HG03378 (cell line): ENCODE measurements at regions not wholly inside any gene's neighbourhood (a gene's known extent, or its start where the extent isn't known, plus 50 kb on each side); places are given as distances from the start of the nearest gene placed in this dataset.

ENCODE experiments used
- ATAC-seq: cut with Tn5 transposase; IDR thresholded peaks from one replicate; pipeline ENCODE4 v1.9.1; 2021; ENCODE audit warnings: mild to moderate bottlenecking, moderate library complexity; ENCODE audit not compliant: unreplicated experiment

DNA sequence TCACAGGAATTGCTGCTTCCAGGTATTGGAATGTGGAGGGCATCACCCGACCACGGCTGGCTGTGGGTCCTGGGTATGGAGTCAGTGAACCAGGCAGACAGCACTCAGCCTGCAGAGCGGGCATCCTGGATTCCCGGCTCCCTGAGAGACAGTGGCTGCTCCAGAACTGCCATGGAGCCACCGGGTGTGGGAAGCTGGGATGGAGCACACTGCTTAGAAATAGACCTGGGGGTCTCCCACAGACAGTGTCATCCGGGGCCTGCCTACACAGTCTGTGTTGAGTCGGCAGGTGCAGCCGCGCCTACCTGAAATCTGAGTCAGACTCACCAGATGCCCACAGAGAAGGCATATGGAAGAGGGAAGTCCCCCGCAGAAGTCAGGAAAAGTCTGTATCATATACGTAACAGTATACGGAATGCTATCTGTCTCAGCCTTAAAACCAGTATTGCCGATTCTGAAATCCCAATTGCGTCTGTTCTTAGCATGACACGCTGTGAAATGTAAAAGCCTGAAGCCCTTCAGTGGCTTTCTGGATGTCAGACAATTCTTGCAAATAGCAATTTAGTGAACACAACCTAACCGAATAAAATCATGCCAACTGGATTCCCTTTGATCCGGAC, 509.7 kb upstream of the MYT1L start:
- no peak for ATAC-seq

DNA sequence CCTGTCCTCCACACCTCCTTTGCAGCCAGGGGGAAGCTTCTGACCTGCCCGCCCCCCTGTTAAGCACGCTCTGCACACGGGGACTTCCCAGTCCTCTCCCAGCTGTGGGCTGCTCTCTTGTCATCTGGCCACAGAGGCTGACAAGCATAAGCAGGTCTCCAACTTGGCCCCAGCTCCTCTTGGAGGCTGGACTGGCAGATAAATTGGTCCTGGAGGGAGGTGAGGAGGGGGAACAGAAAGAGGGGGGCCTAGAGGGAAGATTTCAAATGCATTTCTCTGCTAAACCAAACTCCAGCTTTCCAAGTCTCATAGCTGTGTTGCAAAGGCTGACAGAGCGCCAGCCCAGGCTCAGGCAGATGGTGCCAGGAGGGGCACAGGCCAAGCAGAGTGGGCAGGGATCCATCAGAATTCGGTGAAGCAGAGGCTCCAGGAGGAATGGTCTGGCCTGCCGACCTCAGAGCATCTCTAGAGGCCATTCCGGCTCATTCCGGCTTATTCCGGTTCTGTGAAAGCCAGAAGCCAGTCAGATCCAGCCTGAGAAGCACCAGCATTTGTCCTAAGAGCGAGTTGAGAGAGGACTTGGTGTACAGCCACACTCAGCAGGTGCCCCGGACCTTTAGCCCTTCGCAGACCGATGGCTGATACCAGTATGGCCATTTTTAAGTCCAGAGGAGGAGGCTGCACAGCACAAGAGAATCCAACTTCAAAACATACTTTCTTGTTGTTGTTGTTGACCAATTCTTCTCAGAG, 508.9 kb upstream of the MYT1L start:
- no peak for ATAC-seq

DNA sequence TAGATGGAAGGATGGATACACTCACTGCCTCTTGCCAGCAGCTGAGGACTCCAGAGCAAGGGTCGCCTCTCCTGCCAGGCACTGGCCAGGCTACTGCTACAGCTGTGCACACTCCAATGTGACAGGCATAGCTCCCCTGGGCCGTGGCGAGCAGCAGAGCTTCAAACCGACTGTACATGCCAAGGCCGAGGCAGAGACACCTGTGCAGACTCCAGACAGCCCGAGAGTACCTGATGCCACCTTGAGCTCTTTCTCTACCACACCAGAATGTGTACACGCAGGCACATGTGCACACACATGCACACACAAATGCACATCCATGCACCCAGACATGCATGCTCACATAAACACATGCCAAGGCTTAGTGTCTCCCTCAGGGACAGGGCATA, 508.3 kb upstream of the MYT1L start:
- ATAC-seq: no peak

DNA sequence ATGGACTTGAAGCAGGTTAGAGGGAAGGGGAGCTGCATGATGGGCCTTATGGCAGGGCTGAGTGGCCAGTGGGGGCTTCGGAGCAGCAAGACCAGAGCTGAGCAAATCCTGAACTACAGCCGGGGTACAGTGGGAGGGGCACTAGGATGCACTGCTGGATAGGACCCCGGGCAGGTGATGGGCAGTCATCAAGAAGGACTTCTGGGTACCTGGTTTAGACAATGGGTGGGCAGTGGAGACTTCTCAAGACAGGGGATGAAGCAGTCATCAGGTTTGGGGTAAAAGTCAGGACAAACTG, 507.4 kb upstream of the MYT1L start:
- ATAC-seq: no peak

DNA sequence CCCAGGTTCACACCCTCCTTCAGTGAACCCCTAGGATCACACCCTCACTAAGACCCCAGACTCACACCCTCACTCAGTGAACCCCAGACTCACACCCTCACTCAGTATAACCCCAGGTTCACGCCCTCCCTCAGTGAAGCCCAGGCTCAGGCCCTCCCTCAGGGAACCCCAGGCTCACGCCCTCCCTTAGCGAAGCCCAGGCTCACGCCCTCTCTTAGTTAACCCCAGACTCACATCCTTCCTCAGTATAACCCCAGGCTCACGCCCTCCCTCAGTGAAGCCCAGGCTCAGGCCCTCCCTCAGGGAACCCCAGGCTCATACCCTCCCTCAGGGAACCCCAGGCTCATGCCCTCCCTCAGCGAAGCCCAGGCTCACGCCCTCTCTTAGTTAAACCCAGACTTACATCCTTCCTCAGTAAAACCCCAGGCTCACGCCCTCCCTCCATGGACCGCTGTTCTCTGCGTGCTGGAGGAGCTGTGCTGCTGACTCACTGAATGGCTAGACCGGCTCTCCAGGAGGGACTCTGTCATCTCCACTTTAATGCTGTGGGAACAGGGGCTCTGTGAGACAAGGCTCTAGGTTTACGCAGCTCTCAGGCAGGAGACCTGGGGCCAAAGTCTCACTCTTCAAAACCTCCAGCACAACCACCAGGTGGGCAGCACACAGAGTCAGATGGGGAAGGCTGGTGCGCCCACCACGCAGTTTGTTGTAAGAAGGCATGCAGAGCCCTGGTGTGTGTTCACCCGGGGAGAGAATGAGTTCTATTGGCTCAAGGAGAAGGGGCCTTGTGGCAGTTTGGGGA, 506.9 kb upstream of the MYT1L start:
- no peak for ATAC-seq

DNA sequence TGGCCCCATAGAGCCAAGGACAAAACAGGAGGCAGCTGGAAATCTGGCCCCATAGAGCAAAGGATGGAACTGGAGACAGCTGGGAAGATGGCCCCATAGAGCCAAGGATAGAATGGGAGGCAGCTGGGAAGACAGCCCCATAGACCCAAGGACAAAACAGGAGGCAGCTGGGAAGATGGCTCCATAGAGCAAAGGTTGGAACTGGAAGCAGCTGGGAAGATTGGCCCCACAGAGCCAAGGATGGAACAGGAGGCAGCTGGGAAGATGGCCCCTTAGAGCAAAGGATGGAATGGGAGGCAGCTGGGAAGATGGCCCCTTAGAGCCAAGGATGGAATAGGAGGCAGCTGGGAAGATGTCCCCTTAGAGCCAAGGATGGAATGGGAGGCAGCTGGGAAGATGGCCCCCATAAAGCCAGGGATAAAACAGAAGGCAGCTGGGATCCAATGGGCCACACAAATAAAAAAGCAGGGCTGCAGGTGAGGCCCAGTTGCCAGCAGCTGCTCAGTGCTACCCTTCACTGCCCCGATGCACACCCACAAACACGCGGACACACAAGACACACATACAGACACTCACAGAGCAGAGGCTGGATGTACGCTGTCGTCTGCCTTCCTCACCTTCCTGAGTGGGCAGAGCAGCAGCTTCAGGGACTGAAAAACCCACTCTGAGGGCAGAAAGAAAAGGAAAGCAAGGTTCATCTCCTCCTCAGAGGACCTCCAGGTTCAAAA, 505.4 kb upstream of the MYT1L start:
- ATAC-seq: no peak

DNA sequence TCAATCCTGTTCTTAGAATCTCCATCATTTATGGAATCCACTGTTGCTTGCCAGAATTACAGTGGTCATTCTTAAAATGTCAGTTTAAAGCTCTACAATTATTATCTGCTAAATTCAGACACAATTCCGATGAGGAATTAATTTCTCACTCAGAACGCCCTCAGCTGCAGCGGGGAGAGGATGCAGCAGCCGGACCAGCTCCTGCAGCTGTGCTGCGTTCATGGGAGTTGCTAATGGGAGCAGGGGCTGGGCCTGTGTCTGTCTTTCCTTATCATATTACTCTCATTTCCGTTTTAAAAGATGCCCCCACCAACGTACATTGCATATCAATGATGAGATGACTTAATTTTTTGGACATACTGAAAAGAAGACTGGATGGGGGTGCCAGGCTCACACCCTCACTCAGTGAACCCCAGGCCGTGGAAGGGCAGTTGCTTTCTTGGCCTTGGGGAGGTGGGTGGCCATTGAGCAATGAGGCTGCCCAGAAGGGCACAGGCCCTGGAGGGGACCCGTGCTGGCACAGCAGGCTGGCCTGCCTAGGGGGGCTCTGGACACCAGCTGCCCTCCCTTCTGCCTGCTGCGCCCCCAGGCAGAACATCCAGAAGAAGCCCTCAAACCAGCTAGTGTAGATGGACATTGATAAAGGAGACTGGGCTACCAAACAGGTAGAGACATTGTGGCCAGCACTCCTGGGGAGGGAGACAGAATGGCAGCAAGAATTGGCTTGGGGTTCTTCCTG, 503.6 kb upstream of the MYT1L start:
- ATAC-seq: no peak

DNA sequence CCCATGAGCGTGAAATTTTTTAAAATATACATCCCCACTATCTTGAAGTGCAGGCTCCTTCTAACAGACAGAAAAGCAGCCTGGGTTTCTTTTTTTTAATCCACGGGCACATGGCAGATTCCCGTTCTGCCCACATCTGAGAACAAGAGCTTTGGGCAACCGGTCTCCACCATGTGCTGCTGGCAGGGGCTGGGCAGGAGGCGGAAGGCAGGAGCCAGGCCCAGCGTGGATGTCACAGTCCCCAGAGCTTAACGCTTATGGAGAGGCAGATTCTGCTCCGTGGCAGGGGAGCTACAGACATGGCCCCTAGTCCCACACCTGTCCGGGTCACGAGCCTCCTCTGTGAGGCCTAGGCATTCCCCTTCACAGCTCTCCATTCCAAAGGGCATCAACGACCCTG, 503.0 kb upstream of the MYT1L start:
- no peak for ATAC-seq

DNA sequence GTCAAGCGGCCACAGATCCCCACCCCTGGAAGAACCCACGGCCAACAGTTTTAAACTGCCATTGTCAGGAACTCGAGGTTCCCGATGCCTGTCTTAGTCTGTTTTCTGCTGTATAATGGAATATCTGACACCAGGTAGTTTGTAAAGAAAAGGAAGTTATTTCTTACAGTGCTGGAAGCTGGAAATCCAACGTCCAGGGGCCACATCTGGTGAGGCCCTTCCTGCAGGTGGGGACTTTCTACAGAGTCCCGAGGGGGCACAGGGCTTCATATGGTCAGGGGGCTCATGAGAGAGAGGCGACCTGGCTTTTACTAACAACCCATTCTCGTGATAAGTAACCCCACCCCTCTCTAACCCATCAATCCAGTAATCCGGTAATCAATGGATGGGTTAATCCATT, 501.6 kb upstream of the MYT1L start:
- no peak for ATAC-seq

DNA sequence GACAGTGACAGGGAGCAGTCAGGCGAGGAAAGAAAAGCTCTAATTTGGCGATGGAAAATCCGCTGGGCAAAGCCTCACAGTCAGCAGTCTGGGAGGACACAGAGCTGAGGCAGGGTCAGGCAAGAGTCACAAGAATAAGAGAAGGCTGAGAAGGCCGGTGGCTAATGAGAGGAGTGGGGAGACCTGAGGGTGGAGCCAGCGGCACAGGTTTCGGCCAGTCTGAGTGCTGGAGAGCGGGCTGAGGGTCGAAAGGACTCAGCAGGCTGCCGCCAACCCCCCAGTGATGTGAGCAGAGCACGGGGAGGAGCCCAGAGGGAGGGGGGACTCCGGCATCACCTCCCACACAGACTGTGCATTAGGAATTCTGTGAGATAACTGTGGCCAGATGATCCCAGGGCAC, 500.6 kb upstream of the MYT1L start:
- ATAC-seq: no peak

DNA sequence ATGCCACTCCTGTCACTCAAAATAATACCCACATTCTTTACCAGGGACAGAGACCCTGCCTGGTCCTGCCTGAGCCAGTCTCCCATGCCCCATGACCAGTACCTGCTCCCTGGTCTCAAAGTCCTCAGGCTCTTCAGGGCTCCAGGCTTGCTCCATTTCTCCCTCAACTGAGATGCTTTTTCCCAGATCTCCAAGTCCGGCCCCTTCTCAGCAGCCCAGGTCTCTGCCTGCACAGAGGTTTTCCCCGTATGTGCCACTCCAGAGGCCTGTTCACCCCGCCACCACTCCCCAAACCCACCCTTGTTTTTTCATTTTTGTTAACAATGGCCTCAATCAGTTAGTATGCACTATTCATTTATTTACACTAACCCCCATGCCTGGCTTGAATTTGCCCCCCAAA, 499.5 kb upstream of the MYT1L start:
- ATAC-seq: no peak

DNA sequence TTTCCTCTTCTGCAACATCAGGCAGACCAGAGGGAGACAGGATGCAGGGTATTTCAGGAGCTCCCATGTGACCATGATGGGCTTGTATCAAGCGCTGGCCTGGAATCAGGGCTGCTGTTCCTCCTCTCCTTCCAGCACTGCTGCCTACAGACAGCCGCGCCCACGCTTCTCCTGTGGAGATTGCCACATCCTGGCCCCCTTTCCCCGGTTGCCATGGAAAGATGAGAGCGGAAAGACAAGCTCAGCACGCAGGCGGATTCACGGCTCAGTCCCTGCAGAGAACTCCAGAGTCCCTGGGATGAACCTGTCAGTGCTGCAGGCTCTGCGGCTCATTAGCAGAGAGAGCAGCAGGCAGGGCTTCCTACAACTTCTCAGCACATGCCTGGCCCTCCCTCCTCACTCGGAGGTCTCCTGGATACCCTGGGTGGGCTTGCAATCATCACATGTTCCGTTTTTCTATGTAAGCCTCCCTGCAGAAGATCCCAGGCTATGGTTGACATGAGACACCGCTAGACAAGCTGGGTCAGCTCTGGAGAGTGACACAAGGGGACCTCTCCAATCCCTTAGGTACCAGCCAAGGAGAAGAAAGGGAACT, 497.8 kb upstream of the MYT1L start:
- ATAC-seq: no peak

DNA sequence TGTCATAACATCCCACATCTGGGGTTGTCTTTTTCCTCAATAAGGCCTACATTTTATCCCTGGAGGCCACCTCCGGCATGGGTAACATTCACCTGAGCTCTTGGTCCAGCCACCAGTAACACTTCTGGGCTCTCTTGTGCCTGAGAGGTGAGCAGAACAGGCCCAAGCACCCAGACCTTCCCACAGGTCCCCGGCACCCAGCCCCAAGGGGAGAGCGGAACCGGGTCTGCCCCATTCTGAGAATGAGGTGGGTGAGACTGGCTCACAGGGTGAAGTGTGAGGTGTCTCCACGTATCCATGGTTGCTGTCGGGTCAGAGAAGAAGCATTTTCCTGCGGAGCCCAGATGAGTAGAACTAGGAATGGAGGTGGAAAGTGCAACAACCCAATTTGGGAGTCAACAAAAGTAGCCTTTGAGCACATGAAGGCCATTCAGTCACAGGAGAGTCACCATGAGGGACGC, 496.7 kb upstream of the MYT1L start:
- ATAC-seq: no peak

DNA sequence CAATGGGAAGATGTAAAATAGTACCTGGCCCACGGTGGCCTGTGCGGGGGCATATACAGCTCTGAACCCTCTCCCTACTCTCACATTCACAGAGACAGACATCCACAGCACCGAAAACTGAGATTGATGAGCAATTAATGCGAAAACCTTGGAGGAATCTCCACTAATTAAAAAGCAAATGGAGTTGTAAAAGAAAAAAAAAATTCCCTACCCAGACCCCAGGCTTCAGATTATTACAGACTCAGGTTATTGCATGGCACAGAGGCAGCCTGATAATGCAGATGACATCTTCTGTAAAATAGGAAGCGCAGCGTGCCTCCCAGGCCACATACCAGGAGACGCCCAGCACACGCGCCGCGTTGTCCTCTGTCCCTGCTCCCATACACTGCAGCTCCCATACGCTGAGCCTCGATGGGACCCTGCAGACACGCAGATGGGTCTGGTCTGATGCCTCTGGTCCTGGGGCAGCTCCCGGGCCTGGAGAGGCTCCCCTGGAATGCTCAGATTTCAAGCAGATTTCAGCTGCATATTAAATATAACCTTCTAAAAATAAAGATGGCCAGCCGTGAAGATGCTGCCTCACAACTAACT, 496.1 kb upstream of the MYT1L start:
- ATAC-seq: no peak

DNA sequence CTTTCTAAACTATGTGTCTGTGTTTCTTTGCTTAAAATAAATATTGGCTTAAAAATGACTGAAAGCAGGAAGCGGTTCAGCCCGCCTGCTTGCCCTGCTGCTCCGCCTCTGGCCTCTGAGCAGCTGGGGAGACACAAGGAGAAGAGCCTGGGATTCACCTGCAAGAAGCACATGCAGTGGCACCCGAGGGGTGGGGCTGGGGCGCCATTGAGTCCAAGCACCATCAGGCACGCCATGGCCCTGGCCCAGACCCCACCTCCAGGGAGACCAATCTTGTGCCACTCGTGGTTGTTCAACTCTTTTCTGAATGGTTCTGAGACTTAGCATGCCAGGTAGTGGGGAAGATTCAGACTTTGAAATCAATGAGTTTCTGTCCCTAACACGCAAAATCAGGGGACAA, 495.5 kb upstream of the MYT1L start:
- no peak for ATAC-seq

DNA sequence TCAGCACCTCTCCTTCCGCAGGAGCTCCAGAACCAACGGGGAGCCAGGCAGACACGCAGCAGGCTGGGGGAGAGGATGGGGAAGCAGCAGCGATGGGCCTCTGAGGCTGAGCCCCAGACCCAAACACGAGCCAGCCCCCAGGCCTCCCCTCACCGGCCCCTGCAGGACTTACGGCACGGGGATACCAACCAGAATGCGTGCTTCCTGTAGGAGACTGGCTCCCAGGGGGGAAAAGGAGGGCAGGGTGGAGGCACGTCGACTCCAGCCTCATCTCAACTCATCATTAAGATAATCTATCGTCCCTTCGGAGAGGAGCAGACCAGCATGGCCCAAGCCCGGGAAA, 495.1 kb upstream of the MYT1L start:
- ATAC-seq: no peak

DNA sequence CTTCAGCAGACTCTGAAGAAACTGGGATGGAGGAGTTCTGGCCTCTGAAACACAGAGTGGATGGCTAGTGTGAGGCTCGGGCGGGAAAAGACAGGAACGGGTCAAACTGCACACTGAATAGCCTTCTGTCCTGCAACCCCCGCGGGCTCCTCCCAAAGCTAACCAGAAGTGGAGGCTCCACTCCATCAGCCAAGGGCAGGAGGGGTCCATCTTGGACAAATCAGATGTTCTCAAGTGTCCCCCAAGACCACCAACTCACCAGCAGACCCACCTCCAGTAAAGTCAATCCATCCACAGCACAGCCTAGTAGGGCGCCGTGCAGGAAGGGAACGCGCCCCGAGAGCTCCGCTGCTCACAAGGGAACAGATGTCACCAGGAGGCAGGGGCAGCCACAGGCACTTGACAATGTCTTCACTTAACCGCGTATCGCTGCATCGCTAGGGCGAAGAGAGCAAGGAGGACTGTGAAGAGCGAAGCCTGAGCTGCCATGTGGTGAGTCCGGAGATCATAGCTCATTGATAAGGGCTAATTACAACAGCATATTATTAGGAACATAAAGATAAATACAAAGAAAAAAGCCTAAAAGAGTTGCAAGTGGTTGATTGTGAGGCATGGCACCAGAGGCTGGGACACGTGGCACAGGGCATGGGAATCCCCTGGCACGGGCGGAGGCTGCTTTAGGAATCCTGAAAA, 494.6 kb upstream of the MYT1L start:
- ATAC-seq: no peak

DNA sequence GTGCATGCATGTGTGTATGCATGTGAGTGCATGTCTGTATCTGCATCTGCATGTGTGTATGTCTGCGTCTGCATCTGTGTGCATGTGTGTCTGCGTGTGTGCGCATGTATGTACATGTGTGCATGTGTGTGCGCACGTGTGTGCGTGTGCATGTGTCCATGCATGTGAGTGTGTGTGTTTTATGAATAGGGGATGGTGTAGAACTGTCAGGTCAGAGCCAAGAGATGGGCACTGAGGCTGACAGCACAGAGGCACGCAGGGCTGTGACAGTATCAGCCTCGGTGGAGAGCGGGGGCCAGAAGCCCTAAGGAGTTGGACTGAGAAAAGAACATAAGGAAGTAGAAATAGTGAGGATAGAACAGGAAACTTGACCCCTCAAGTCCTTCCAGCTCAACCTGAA, 494.0 kb upstream of the MYT1L start:
- ATAC-seq: no peak

DNA sequence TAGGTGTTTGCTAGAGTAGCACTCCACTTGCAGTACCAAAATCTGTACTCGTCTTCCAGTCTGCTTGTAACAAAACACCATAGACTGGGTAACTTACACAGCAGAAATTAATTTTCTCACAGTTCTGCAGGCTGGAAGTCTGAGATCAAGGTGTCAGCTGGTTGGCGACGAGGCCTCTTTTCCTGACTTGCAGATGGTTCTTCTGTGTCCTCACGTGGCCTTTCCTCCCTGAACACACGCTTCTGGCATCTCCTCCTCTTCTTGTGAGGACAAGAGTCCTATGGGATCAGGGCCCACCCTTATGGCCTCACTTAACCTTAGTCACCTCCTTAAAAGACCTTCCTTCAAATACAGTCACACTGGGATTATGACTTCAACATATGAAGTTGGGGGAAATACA, 493.5 kb upstream of the MYT1L start:
- ATAC-seq: no peak
